ENCODE measurements at regions not wholly inside any gene's neighbourhood (a gene's known extent, or its start where the extent isn't known, plus 50 kb on each side); places are given as distances from the start of the nearest gene placed in this dataset.
A peak's percentile ranks its signal among the peaks of the same experiment; 100 is the strongest.

GRCh38 chr13:111456452-111457230 lies 136.2 kb downstream of the TEX29 start:
- no peak for DNase-seq (ENCODE audit: low spot score)

- no peak for DNase-seq (ENCODE audit: low spot score)
Observed at GRCh38 chr13:111458001-111458531, 137.6 kb downstream of the TEX29 start.

GRCh38 chr13:111458739-111459138 lies 138.3 kb downstream of the TEX29 start:
- no peak for DNase-seq (ENCODE audit: low spot score)

- DNase-seq (ENCODE audit: low spot score): no peak
Observed at GRCh38 chr13:111459803-111460547, 139.5 kb downstream of the TEX29 start.

- DNase-seq (ENCODE audit: low spot score): peak; percentile 84
Observed at GRCh38 chr13:111460548-111461444, 140.4 kb downstream of the TEX29 start.

GRCh38 chr13:111461445-111462149 lies 141.2 kb downstream of the TEX29 start:
- DNase-seq (ENCODE audit: low spot score): no peak

- no peak for DNase-seq (ENCODE audit: low spot score)
Observed at GRCh38 chr13:111462221-111462764, 141.9 kb downstream of the TEX29 start.

GRCh38 chr13:111462944-111463343 lies 142.5 kb downstream of the TEX29 start:
- DNase-seq (ENCODE audit: low spot score): no peak

- DNase-seq (ENCODE audit: low spot score): no peak
Observed at GRCh38 chr13:111467111-111467890, 146.9 kb downstream of the TEX29 start.

- DNase-seq (ENCODE audit: low spot score): no peak
Observed at GRCh38 chr13:111468037-111468959, 147.9 kb downstream of the TEX29 start.

GRCh38 chr13:111469450-111469849 lies 149.0 kb downstream of the TEX29 start:
- DNase-seq (ENCODE audit: low spot score): no peak

- no peak for DNase-seq (ENCODE audit: low spot score)
Observed at GRCh38 chr13:111469916-111470506, 149.6 kb downstream of the TEX29 start.

- DNase-seq (ENCODE audit: low spot score): no peak
Observed at GRCh38 chr13:111470933-111471332, 150.5 kb downstream of the TEX29 start.

- no peak for DNase-seq (ENCODE audit: low spot score)
Observed at GRCh38 chr13:111472083-111472482, 151.6 kb downstream of the TEX29 start.

- no peak for DNase-seq (ENCODE audit: low spot score)
Observed at GRCh38 chr13:111472559-111473460, 152.4 kb downstream of the TEX29 start.

GRCh38 chr13:111474136-111475002 lies 153.9 kb downstream of the TEX29 start:
- DNase-seq (ENCODE audit: low spot score): peak; percentile 61
